ENCODE measurements at regions not wholly inside any gene's neighbourhood (a gene's known extent, or its start where the extent isn't known, plus 50 kb on each side); places are given as distances from the start of the nearest gene placed in this dataset.
"Not testable (repeated sequence)": the region's sequence is repeated elsewhere in the genome, so short reads cannot be mapped to it uniquely, and the experiment has no call there.

DNA sequence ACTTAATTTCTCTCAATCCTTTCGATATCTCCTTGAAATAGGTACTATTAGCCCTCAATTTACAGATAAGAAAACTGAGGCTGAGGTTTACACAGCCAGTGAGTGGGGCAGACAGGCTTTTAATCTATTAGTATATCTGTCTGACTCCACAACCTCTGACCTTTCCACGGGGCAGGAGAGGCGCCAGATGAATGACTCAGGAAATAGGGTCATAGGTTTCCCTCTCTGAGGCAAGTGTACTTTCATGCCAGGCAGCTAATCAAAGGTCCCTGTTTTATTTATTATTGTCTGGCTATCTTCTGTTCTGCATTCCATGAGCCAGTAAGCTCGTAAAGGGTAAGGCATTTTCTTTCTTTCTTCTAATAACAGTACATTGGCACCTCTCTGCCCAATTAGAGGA lies 79.6 kb upstream of the KLF4 start:
- no peak for DNase-seq (ENCODE audit: low spot score)

DNA sequence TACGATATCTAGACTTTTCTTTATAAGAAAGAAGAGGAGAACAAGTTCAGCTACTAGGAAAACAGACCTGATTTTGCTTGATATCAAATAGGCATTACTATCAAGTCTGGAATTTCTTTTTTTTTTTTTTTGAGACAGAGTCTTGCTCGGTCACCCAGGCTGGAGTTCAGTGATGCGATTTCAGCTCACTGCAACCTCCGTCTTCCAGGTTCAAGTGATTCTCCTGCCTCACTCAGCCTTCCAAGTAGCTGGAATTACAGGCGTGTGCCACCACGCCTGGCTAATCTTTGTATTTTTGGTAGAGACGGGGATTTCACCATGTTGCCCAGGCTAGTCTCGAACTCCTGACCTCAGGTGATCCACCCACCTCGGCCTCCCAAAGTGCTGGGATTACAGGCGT lies 78.8 kb upstream of the KLF4 start:
- not testable (repeated sequence) for DNase-seq (ENCODE audit: low spot score)

GRCh38 chr9:107567462-107567861 lies 77.9 kb upstream of the KLF4 start:
- DNase-seq (ENCODE audit: low spot score): no peak

DNA sequence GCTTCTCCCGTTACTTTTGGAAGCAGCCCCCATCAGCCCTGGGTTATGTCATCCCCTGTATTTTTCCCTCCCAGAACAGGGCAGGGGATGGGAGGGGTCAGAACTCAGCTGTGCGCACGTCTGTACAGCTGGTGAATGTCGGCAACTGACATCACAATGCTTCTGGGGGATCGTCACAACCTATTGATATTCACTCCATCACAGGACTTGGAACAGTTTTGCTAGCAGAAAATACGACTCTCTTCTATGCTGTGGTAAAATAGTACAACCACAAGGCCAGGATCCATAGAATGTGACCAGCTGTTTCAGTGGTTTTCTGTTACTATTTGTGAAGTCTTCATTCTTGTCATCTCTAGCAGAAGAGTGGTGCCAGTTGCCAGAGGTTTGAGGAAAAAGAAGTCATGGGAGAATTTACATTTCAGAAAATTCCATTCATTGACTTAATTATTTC lies 77.1 kb upstream of the KLF4 start:
- DNase-seq (ENCODE audit: low spot score): no peak

GRCh38 chr9:107562798-107563197 lies 73.2 kb upstream of the KLF4 start:
- DNase-seq (ENCODE audit: low spot score): no peak

DNA sequence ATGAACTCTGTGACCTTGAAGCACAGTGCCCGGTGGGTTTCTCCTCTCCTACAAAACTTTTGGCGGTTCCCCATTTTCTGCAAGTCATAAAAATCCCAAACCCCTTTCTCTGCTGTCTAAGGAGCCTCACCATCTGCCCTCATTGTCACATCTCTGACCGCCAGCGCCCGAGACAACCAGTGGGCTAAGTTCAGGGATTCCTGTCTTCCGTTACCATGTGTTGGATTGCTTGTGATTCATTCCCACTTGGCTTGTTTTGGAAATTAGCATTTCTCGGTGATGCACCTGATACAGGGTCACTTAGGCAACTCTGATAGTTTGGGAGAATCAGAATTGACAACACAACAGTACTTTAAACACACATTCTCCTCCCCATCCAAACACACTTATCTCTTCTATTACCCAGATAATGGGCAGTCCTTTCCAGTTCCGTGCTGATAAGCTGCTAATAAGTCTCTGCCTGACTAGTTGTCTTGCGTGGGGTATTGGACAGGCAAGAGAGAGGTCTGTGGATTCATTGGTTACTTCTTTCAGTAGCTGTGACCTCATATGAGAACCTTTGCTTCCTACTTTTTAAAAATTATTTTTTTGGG lies 70.0 kb upstream of the KLF4 start:
- DNase-seq (ENCODE audit: low spot score): no peak

GRCh38 chr9:107557236-107557990 lies 67.8 kb upstream of the KLF4 start:
- DNase-seq (ENCODE audit: low spot score): no peak

GRCh38 chr9:107554636-107555035 lies 65.1 kb upstream of the KLF4 start:
- no peak for DNase-seq (ENCODE audit: low spot score)

- DNase-seq (ENCODE audit: low spot score): peak; percentile 83
These were observed 59.0 kb upstream of the KLF4 start for GRCh38 chr9:107548298-107549142.

- no peak for DNase-seq (ENCODE audit: low spot score)
These were observed 58.3 kb upstream of the KLF4 start for GRCh38 chr9:107547772-107548297.

- no peak for DNase-seq (ENCODE audit: low spot score)
These were observed 57.7 kb upstream of the KLF4 start for GRCh38 chr9:107547303-107547702.

- DNase-seq (ENCODE audit: low spot score): no peak
These were observed 57.3 kb upstream of the KLF4 start for GRCh38 chr9:107546859-107547258.

DNA sequence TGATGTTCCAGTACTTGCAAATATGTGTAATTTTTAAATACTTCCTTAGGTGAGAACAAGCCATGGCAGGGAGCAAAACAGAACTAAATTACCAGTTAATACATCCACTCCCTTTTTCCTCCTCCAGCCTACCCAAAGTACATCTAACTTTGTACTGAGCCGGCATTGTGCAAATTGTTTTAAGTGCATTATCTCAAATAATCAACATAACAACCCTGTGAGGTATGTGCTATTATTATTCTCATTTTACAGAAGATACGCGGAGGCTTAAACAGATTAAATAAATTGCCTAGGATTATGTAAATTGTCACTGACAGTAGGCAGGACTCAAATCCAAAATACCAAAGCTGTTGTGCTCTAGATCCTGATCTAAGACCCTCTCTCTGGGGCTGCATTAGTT lies 55.5 kb upstream of the KLF4 start:
- DNase-seq (ENCODE audit: low spot score): no peak

- DNase-seq (ENCODE audit: low spot score): no peak
These were observed 53.0 kb upstream of the KLF4 start for GRCh38 chr9:107542411-107543157.

- DNase-seq (ENCODE audit: low spot score): no peak
These were observed 52.0 kb upstream of the KLF4 start for GRCh38 chr9:107541523-107541922.

- no peak for DNase-seq (ENCODE audit: low spot score)
These were observed 50.6 kb upstream of the KLF4 start for GRCh38 chr9:107540164-107540561.

GRCh38 chr9:107539427-107540163 lies 50.0 kb upstream of the KLF4 start:
- no peak for DNase-seq (ENCODE audit: low spot score)

Data from kidney capillary endothelial cell (primary cell).